ENCODE measurements at regions not wholly inside any gene's neighbourhood (a gene's known extent, or its start where the extent isn't known, plus 50 kb on each side); places are given as distances from the start of the nearest gene placed in this dataset.

- H3K36me3 Mint-ChIP-seq (ENCODE audit: low read depth), result no peaks in the 10 kb centered on the region
- POLR2A ChIA-PET, result no interaction called here
- intact Hi-C loops (cut with DNase I, micrococcal nuclease), result no loop called here
- CTCF ChIA-PET, result no interaction called here
- H3K4me1 Mint-ChIP-seq (ENCODE audit: low read depth), result no peaks in the 10 kb centered on the region
- no peak overlapping the region for H3K27ac Mint-ChIP-seq
- H3K4me3 Mint-ChIP-seq, result no peak overlapping the region
- peaks cover 16% of the 10 kb centered on the region for H3K27me3 Mint-ChIP-seq
- no peaks in the 10 kb centered on the region for H3K36me3 ChIP-seq (ENCODE audit: insufficient read depth, low read length)
- peaks cover 0 to 11% of the 10 kb centered on the region in 2 experiments for H3K27me3 ChIP-seq (ENCODE audit: control insufficient read depth in 1 of 2, insufficient read depth in 2 of 2, low read length in 2 of 2)
- no peak overlapping the region for H3K27ac ChIP-seq (ENCODE audit: low read depth in 1 of 2, low read length in 2 of 2)
- no peak for DNase-seq
- TF ChIP-seq CTCF (IDR thresholded peaks at IDR 0.05), result no peak
- H3K4me3 ChIP-seq (ENCODE audit: low read length), result no peak overlapping the region
- ATAC-seq (ENCODE audit: poor library complexity), result no peak
- H3K4me1 ChIP-seq (ENCODE audit: insufficient read depth, low read length), result no peaks in the 10 kb centered on the region
- H3K9me3 Mint-ChIP-seq, result no peaks in the 10 kb centered on the region
- H3K9me3 ChIP-seq (ENCODE audit: control insufficient read depth in 1 of 2, insufficient read depth in 1 of 2, low read length in 2 of 2), result peaks cover 0 to 3% of the 10 kb centered on the region in 2 experiments
These were observed 254.4 kb upstream of the THBS1 start for GRCh38 chr15:39326306-39326975.

- no peak for TF ChIP-seq CTCF (IDR thresholded peaks at IDR 0.05)
- Mint-ChIP-seq H3K36me3 (ENCODE audit: low read depth) (no peaks in the 10 kb centered on the region), H3K27ac (no peak overlapping the region), H3K27me3 (peaks cover 16% of the 10 kb centered on the region), H3K4me3 (no peak overlapping the region), H3K9me3 (no peaks in the 10 kb centered on the region), H3K4me1 (ENCODE audit: low read depth) (no peaks in the 10 kb centered on the region)
- POLR2A ChIA-PET, result no interaction called here
- Histone ChIP-seq H3K27me3 (ENCODE audit: control insufficient read depth in 1 of 2, insufficient read depth in 2 of 2, low read length in 2 of 2) (peaks cover 0 to 11% of the 10 kb centered on the region in 2 experiments), H3K36me3 (ENCODE audit: insufficient read depth, low read length) (no peaks in the 10 kb centered on the region), H3K9me3 (ENCODE audit: control insufficient read depth in 1 of 2, insufficient read depth in 1 of 2, low read length in 2 of 2) (no peaks in the 10 kb centered on the region), H3K4me3 (ENCODE audit: low read length) (no peak overlapping the region), H3K4me1 (ENCODE audit: insufficient read depth, low read length) (no peaks in the 10 kb centered on the region), H3K27ac (ENCODE audit: low read depth in 1 of 2, low read length in 2 of 2) (no peak overlapping the region)
- intact Hi-C loops (cut with DNase I, micrococcal nuclease), result no loop called here
- CTCF ChIA-PET, result no interaction called here
- DNase-seq (peak in 3 of 14 experiments; percentile 17 to 63 (median 48)), ATAC-seq (ENCODE audit: poor library complexity) (no peak)
These were observed 253.7 kb upstream of the THBS1 start for GRCh38 chr15:39327005-39327730.

GRCh38 chr15:39330061-39330460 lies 250.8 kb upstream of the THBS1 start:
- TF ChIP-seq CTCF (IDR thresholded peaks at IDR 0.05), result no peak
- no peak overlapping the region for H3K4me3 Mint-ChIP-seq
- H3K27ac Mint-ChIP-seq, result no peak overlapping the region
- ATAC-seq (ENCODE audit: poor library complexity) (no peak), DNase-seq (no peak)
- intact Hi-C loops (cut with DNase I, micrococcal nuclease), result no loop called here
- Histone ChIP-seq H3K36me3 (ENCODE audit: insufficient read depth, low read length) (no peaks in the 10 kb centered on the region), H3K4me1 (ENCODE audit: insufficient read depth, low read length) (no peaks in the 10 kb centered on the region), H3K9me3 (ENCODE audit: control insufficient read depth in 1 of 2, insufficient read depth in 1 of 2, low read length in 2 of 2) (no peaks in the 10 kb centered on the region), H3K27ac (ENCODE audit: low read depth in 1 of 2, low read length in 2 of 2) (no peak overlapping the region), H3K4me3 (ENCODE audit: low read length) (no peak overlapping the region), H3K27me3 (ENCODE audit: control insufficient read depth in 1 of 2, insufficient read depth in 2 of 2, low read length in 2 of 2) (peaks cover 0 to 11% of the 10 kb centered on the region in 2 experiments)
- POLR2A ChIA-PET, result no interaction called here
- CTCF ChIA-PET, result no interaction called here
- H3K36me3 Mint-ChIP-seq (ENCODE audit: low read depth), result no peaks in the 10 kb centered on the region
- H3K9me3 Mint-ChIP-seq, result no peaks in the 10 kb centered on the region
- no peaks in the 10 kb centered on the region for H3K4me1 Mint-ChIP-seq (ENCODE audit: low read depth)
- H3K27me3 Mint-ChIP-seq, result peaks cover 16% of the 10 kb centered on the region

Measured in CD4-positive, alpha-beta T cell (primary cell).